A549 (cell line): ENCODE measurements at regions not wholly inside any gene's neighbourhood (a gene's known extent, or its start where the extent isn't known, plus 50 kb on each side); places are given as distances from the start of the nearest gene placed in this dataset.

ENCODE experiments used
- ATAC-seq, 2 experiments: fragments of 200-7000 bp in 1 of 2; fragments of >200 bp in 1 of 2; cut with Nextera tagmentation in 1 of 2; cut with Tn5 transposase in 1 of 2; 3 replicates each; pipeline versions ENCODE4 v1.8.0 to v1.9.1; 2018 to 2020; ENCODE audit warnings: mild to moderate bottlenecking in 1 of 2, moderate library complexity in 1 of 2
- CTCF ChIA-PET: fragments of 300-600 bp; sonication (Branson Sonifier 250); formaldehyde crosslinking; extraction: SDS; loops from one replicate; lab custom pipeline; 2021; ENCODE audit warnings: antibody characterized with exemption, inconsistent platforms; lab: Yijun Ruan, JAX
- POLR2A ChIA-PET: fragments of 350-600 bp; formaldehyde crosslinking; extraction: SDS; loops from one replicate; lab custom pipeline; 2021; ENCODE audit warnings: antibody characterized with exemption, inconsistent platforms; lab: Yijun Ruan, JAX
- DNase-seq, 2 experiments: peaks; one replicate each; pipeline versions ENCODE4 v3.0.0 to v3.0.0-alpha.2; 2011 to 2016; ENCODE audit warnings: low read depth in 1 of 2, low spot score in 1 of 2
- FAIRE-seq: peaks from 2 replicates; lab custom pipeline; 2011; peaks lifted over from hg19 to GRCh38; lab: Jason Lieb, UNC
- H3K27ac ChIP-seq, 2 experiments: fragments of >200 bp; sonication (Bioruptor Twin); formaldehyde crosslinking; 3 replicates each; pipeline ENCODE4 v1.5.1; 2016 to 2017
- H3K4me1 ChIP-seq: fragments of >200 bp; sonication (Bioruptor Twin); formaldehyde crosslinking; 3 replicates; pipeline ENCODE4 v1.6.1; 2016
- H3K4me2 ChIP-seq: fragments of >200 bp; sonication (Bioruptor Twin); formaldehyde crosslinking; 3 replicates; pipeline ENCODE4 v1.6.1; 2016
- H3K4me3 ChIP-seq: fragments of >200 bp; sonication (Bioruptor Twin); formaldehyde crosslinking; 3 replicates; pipeline ENCODE4 v1.5.1; 2016
- H3K9me3 ChIP-seq: fragments of >200 bp; sonication (Bioruptor Twin); formaldehyde crosslinking; 3 replicates; pipeline ENCODE4 v1.6.1; 2016
- BCL3 ChIP-seq: fragments of >200 bp; sonication (Bioruptor Twin); formaldehyde crosslinking; IDR thresholded peaks from 3 replicates; pipeline ENCODE4 v1.6.1; 2016
- BHLHE40 ChIP-seq: IDR thresholded peaks from 2 replicates; pipeline ENCODE4 v1.6.1; 2012; ENCODE audit warnings: low read depth, low read length, inconsistent platforms
- CBX2 ChIP-seq: fragments of 200-600 bp; sonication (generic); IDR thresholded peaks from 2 replicates; pipeline ENCODE4 v1.6.1; 2016; ENCODE audit warnings: low read depth, mild to moderate bottlenecking, borderline replicate concordance
- CBX8 ChIP-seq: fragments of 200-600 bp; sonication (generic); IDR thresholded peaks from 2 replicates; pipeline ENCODE4 v1.6.1; 2016
- CHD4 ChIP-seq: fragments of 200-600 bp; sonication (generic); IDR thresholded peaks from 2 replicates; pipeline ENCODE4 v1.6.1; 2016; ENCODE audit warnings: antibody characterized with exemption, mild to moderate bottlenecking, borderline replicate concordance
- EHF ChIP-seq: fragments of 250-450 bp; sonication (Bioruptor Pico); IDR thresholded peaks from 2 replicates; pipeline ENCODE4 v1.5.0; 2020; ENCODE audit warnings: mild to moderate bottlenecking
- EHMT2 ChIP-seq: fragments of 200-600 bp; sonication (generic); IDR thresholded peaks from 2 replicates; pipeline ENCODE4 v1.6.1; 2016; ENCODE audit warnings: antibody characterized with exemption, low read depth, mild to moderate bottlenecking, moderate library complexity
- ESRRA ChIP-seq: fragments of 150-350 bp; IDR thresholded peaks from 2 replicates; pipeline ENCODE4 v1.6.1; 2014; ENCODE audit warnings: mild to moderate bottlenecking, low read length, borderline replicate concordance
- FOXS1 ChIP-seq: fragments of 250-450 bp; sonication (Bioruptor Pico); IDR thresholded peaks from 2 replicates; pipeline ENCODE4 v1.5.0; 2020; ENCODE audit warnings: mild to moderate bottlenecking, moderate library complexity
- HDAC2 ChIP-seq: fragments of 200-600 bp; sonication (generic); IDR thresholded peaks from 2 replicates; pipeline ENCODE4 v1.6.1; 2016
- HMGXB4 ChIP-seq: fragments of 250-450 bp; sonication (Bioruptor Pico); IDR thresholded peaks from 2 replicates; pipeline ENCODE4 v1.5.0; 2021; ENCODE audit warnings: mild to moderate bottlenecking, moderate library complexity, borderline replicate concordance
- HOXA7 ChIP-seq: fragments of 250-450 bp; sonication (Bioruptor Pico); IDR thresholded peaks from 2 replicates; pipeline ENCODE4 v1.5.0; 2020; ENCODE audit warnings: mild to moderate bottlenecking, moderate library complexity
- MAZ ChIP-seq: fragments of 150-350 bp; IDR thresholded peaks from 2 replicates; pipeline ENCODE4 v1.6.1; 2014; ENCODE audit warnings: antibody characterized with exemption, low read depth, low read length, borderline replicate concordance
- NFE2L2 ChIP-seq: fragments of 150-350 bp; conservative IDR thresholded peaks from 2 replicates; pipeline ENCODE4 v1.6.1; 2014; ENCODE audit warnings: low read length
- NPAS2 ChIP-seq: fragments of 250-450 bp; sonication (Bioruptor Pico); IDR thresholded peaks from 2 replicates; pipeline ENCODE4 v1.8.0; 2022; ENCODE audit warnings: mild to moderate bottlenecking, moderate library complexity, borderline replicate concordance
- NR3C1 ChIP-seq: fragments of >200 bp; sonication (Bioruptor Twin); formaldehyde crosslinking; IDR thresholded peaks from 3 replicates; pipeline ENCODE4 v1.6.1; 2017
- PHF8 ChIP-seq: fragments of 200-600 bp; sonication (generic); IDR thresholded peaks from 2 replicates; pipeline ENCODE4 v1.6.1; 2016; ENCODE audit warnings: low read depth, mild to moderate bottlenecking, antibody characterized with exemption, moderate library complexity, borderline replicate concordance
- POLR2A ChIP-seq: IDR thresholded peaks from 2 replicates; pipeline ENCODE4 v1.6.1; 2012; ENCODE audit warnings: mild to moderate bottlenecking, low read length
- POLR2AphosphoS2 ChIP-seq: conservative IDR thresholded peaks from 2 replicates; pipeline ENCODE4 v1.6.1; 2012; ENCODE audit warnings: low read length, improper control_type of control experiment, inconsistent platforms
- RAD21 ChIP-seq, 2 experiments: fragments of >200 bp in 1 of 2; sonication (Bioruptor Twin) in 1 of 2; formaldehyde crosslinking in 1 of 2; IDR thresholded peaks in 1 of 2; conservative IDR thresholded peaks in 1 of 2; 2 replicates in 1 of 2; 3 replicates in 1 of 2; pipeline ENCODE4 v1.6.1; 2012 to 2018; ENCODE audit warnings: inconsistent platforms in 1 of 2
- RARB ChIP-seq: fragments of 250-450 bp; sonication (Bioruptor Pico); IDR thresholded peaks from 2 replicates; pipeline ENCODE4 v1.8.0; 2021; ENCODE audit warnings: mild to moderate bottlenecking, moderate library complexity
- RCOR1 ChIP-seq: fragments of 150-350 bp; IDR thresholded peaks from 2 replicates; pipeline ENCODE4 v1.6.1; 2014; ENCODE audit warnings: antibody characterized with exemption, low read length, low read depth
- RNF2 ChIP-seq: fragments of 200-600 bp; sonication (generic); IDR thresholded peaks from 2 replicates; pipeline ENCODE4 v1.6.1; 2016; ENCODE audit warnings: low read depth, mild to moderate bottlenecking, antibody characterized with exemption, moderate library complexity, borderline replicate concordance
- SMC3 ChIP-seq: fragments of >200 bp; sonication (Bioruptor Twin); formaldehyde crosslinking; IDR thresholded peaks from 3 replicates; pipeline ENCODE4 v1.6.1; 2018; ENCODE audit warnings: inconsistent platforms
- TFCP2L1 ChIP-seq: fragments of 250-450 bp; sonication (Bioruptor Pico); IDR thresholded peaks from 2 replicates; pipeline ENCODE4 v1.5.0; 2021; ENCODE audit warnings: mild to moderate bottlenecking
- TP53 ChIP-seq: fragments of 250-450 bp; sonication (Bioruptor Pico); IDR thresholded peaks from 2 replicates; pipeline ENCODE4 v1.5.0; 2021; ENCODE audit warnings: mild to moderate bottlenecking, moderate library complexity
- ZSCAN20 ChIP-seq: fragments of 250-450 bp; sonication (Bioruptor Pico); IDR thresholded peaks from 2 replicates; pipeline ENCODE4 v1.8.0; 2022; ENCODE audit warnings: mild to moderate bottlenecking, moderate library complexity
- WGBS: methylation state at CpG from one replicate; pipeline ENCODE4 v1.1.6; 2017; ENCODE audit errors: missing lambda C conversion rate; 5-methylcytosine and 5-hydroxymethylcytosine counted together
- TF ChIP-seq, protein P1 (sequence below): fragments of 200-600 bp; sonication (generic); IDR thresholded peaks from 2 replicates; pipeline ENCODE4 v1.6.1; 2016; ENCODE audit warnings: antibody characterized with exemption, mild to moderate bottlenecking, moderate library complexity
- TF ChIP-seq, protein P2 (sequence below): fragments of 250-450 bp; sonication (Bioruptor Pico); IDR thresholded peaks from 2 replicates; pipeline ENCODE4 v1.5.0; 2020; ENCODE audit warnings: low read depth, mild to moderate bottlenecking, moderate library complexity
- TF ChIP-seq, protein P3 (sequence below): fragments of >200 bp; sonication (Bioruptor Twin); formaldehyde crosslinking; IDR thresholded peaks from 3 replicates; pipeline ENCODE4 v1.5.1; 2016

DNA sequence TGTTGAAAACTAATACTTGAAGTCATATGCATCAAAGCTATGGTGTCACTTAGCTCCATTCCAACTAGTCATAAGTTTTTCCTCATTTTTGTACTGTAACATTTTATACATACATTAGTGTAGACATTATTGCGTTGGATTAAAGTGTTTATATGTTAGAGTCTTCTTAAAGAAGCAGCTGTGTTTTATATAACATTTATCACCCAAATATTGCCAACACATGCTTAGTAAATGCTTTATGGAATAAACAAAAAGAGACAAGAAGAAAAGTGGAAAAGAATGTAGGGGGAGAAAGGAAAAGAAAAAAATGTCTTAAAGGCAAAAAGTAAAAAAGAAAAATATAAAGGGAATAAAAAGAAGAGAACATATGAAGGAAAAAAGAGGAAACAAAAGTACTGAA lies 1314.3 kb upstream of the CELF4 start:
- no peak overlapping the region for H3K27ac ChIP-seq
- ChIA-PET POLR2A (no interaction called here), CTCF (no interaction called here)
- DNase-seq (no peak), ATAC-seq (no peak)
- no peak overlapping the region for H3K4me3 ChIP-seq
- TF ChIP-seq BCL3 (no peak), EHF (CRISPR knock-in tag) (no peak), POLR2AphosphoS2 (no peak), RAD21 (conservative IDR thresholded peaks at IDR 0.05 in 1 of 2, IDR thresholded peaks at IDR 0.05 in 1 of 2) (no peak), FOXS1 (CRISPR knock-in tag) (no peak), CBX8 (no peak), NPAS2 (CRISPR knock-in tag) (no peak), HDAC2 (no peak), ZSCAN20 (CRISPR knock-in tag) (no peak), EHMT2 (no peak), HOXA7 (no peak)
- TF ChIP-seq, protein P1, sequence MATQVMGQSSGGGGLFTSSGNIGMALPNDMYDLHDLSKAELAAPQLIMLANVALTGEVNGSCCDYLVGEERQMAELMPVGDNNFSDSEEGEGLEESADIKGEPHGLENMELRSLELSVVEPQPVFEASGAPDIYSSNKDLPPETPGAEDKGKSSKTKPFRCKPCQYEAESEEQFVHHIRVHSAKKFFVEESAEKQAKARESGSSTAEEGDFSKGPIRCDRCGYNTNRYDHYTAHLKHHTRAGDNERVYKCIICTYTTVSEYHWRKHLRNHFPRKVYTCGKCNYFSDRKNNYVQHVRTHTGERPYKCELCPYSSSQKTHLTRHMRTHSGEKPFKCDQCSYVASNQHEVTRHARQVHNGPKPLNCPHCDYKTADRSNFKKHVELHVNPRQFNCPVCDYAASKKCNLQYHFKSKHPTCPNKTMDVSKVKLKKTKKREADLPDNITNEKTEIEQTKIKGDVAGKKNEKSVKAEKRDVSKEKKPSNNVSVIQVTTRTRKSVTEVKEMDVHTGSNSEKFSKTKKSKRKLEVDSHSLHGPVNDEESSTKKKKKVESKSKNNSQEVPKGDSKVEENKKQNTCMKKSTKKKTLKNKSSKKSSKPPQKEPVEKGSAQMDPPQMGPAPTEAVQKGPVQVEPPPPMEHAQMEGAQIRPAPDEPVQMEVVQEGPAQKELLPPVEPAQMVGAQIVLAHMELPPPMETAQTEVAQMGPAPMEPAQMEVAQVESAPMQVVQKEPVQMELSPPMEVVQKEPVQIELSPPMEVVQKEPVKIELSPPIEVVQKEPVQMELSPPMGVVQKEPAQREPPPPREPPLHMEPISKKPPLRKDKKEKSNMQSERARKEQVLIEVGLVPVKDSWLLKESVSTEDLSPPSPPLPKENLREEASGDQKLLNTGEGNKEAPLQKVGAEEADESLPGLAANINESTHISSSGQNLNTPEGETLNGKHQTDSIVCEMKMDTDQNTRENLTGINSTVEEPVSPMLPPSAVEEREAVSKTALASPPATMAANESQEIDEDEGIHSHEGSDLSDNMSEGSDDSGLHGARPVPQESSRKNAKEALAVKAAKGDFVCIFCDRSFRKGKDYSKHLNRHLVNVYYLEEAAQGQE = no peak
- TF ChIP-seq, all 56 proteins: peak for 0
- FAIRE-seq = no peak
- no peak overlapping the region for H3K4me2 ChIP-seq
- 0% methylated on average over 1 of the region's 1 CpG for WGBS
- H3K9me3 ChIP-seq = no peaks in the 10 kb centered on the region
- no peaks in the 10 kb centered on the region for H3K4me1 ChIP-seq

DNA sequence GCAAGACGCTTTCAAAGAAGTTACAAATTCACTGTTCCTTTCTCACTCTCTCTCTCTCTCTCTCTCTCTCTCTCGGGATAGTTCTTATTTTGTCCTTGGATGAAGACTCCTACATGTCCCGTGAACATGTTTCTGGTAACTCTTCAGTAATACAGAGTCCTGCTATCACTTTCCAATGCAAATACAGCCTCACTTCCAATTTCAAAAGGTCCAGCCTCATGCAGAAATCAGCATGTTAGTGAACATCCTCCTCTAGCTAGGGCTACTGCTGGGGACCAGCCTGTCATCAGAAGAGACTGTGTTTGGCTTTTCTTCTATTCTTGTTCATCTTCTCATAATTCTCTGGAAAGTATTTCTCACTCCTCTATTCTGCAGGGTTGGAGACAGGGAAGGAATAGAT lies 1306.7 kb upstream of the CELF4 start:
- Histone ChIP-seq H3K4me3 (no peak overlapping the region), H3K4me2 (no peak overlapping the region), H3K9me3 (no peaks in the 10 kb centered on the region), H3K27ac (no peak overlapping the region), H3K4me1 (no peaks in the 10 kb centered on the region)
- FAIRE-seq (no peak), DNase-seq (no peak), ATAC-seq (no peak)
- 0% methylated on average over 3 of the region's 3 CpGs for WGBS
- POLR2A ChIA-PET = no interaction called here
- TF ChIP-seq HMGXB4 = no peak
- TF ChIP-seq TFCP2L1 (CRISPR knock-in tag) = no peak
- TF ChIP-seq, protein P2, sequence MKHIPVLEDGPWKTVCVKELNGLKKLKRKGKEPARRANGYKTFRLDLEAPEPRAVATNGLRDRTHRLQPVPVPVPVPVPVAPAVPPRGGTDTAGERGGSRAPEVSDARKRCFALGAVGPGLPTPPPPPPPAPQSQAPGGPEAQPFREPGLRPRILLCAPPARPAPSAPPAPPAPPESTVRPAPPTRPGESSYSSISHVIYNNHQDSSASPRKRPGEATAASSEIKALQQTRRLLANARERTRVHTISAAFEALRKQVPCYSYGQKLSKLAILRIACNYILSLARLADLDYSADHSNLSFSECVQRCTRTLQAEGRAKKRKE = no peak
- TF ChIP-seq SMC3 = no peak
- no peak for TF ChIP-seq POLR2A
- no peak for TF ChIP-seq RAD21 (conservative IDR thresholded peaks at IDR 0.05 in 1 of 2, IDR thresholded peaks at IDR 0.05 in 1 of 2)
- TF ChIP-seq, protein P3, sequence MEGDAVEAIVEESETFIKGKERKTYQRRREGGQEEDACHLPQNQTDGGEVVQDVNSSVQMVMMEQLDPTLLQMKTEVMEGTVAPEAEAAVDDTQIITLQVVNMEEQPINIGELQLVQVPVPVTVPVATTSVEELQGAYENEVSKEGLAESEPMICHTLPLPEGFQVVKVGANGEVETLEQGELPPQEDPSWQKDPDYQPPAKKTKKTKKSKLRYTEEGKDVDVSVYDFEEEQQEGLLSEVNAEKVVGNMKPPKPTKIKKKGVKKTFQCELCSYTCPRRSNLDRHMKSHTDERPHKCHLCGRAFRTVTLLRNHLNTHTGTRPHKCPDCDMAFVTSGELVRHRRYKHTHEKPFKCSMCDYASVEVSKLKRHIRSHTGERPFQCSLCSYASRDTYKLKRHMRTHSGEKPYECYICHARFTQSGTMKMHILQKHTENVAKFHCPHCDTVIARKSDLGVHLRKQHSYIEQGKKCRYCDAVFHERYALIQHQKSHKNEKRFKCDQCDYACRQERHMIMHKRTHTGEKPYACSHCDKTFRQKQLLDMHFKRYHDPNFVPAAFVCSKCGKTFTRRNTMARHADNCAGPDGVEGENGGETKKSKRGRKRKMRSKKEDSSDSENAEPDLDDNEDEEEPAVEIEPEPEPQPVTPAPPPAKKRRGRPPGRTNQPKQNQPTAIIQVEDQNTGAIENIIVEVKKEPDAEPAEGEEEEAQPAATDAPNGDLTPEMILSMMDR = no peak
- TF ChIP-seq MAZ = no peak
- no peak for TF ChIP-seq FOXS1 (CRISPR knock-in tag)
- TF ChIP-seq PHF8 = no peak
- no peak for TF ChIP-seq CBX2
- no peak for TF ChIP-seq RNF2
- TF ChIP-seq NFE2L2 = no peak
- TF ChIP-seq BHLHE40 = no peak
- TF ChIP-seq NR3C1 = no peak
- no peak for TF ChIP-seq RARB (CRISPR knock-in tag)
- no peak for TF ChIP-seq CHD4
- no peak for TF ChIP-seq RCOR1
- TF ChIP-seq ESRRA = no peak
- no peak for TF ChIP-seq TP53
- CTCF ChIA-PET = no interaction called here
